CD4-positive, alpha-beta T cell (primary cell): ENCODE measurements at regions not wholly inside any gene's neighbourhood (a gene's known extent, or its start where the extent isn't known, plus 50 kb on each side); places are given as distances from the start of the nearest gene placed in this dataset.

Source experiments
- ATAC-seq: fragments of 200-7000 bp; cut with Tn5 transposase; one replicate; pipeline ENCODE4 v1.10.0; 2022; ENCODE audit warnings: mild to moderate bottlenecking; ENCODE audit not compliant: poor library complexity
- CTCF ChIA-PET: fragments of 350-600 bp; sonication (Branson Sonifier 250); formaldehyde crosslinking; loops from one replicate; lab custom pipeline; 2021; ENCODE audit warnings: antibody characterized with exemption, inconsistent platforms; lab: Charles Lee
- POLR2A ChIA-PET: fragments of 350-600 bp; sonication (Branson Sonifier 250); formaldehyde crosslinking; loops from one replicate; lab custom pipeline; 2021; ENCODE audit warnings: antibody characterized with exemption, inconsistent platforms; lab: Charles Lee
- DNase-seq, 14 experiments: peaks; one replicate each; pipeline ENCODE4 v3.0.0-alpha.2; 2013 to 2020; ENCODE audit warnings: mixed read lengths in 2 of 14
- H3K27ac ChIP-seq, 2 donors: one replicate each; pipeline versions ENCODE4 v1.5.1 to v1.7.0; 2013; ENCODE audit warnings: low read length in 2 of 2, low read depth in 1 of 2, mild to moderate bottlenecking in 1 of 2
- H3K27me3 ChIP-seq, 2 experiments: 1 replicate in 1 of 2; 2 replicates in 1 of 2; pipeline versions ENCODE4 v1.6.1 to v1.7.0; 2013; ENCODE audit warnings: low read length in 2 of 2, control low read depth in 1 of 2, mild to moderate bottlenecking in 1 of 2, moderate library complexity in 1 of 2; ENCODE audit not compliant: insufficient read depth in 2 of 2, control insufficient read depth in 1 of 2
- H3K36me3 ChIP-seq: one replicate; pipeline ENCODE4 v1.6.1; 2013; ENCODE audit warnings: low read length, control low read depth; ENCODE audit not compliant: insufficient read depth
- H3K4me1 ChIP-seq: one replicate; pipeline ENCODE4 v1.6.1; 2013; ENCODE audit warnings: low read length, control low read depth; ENCODE audit not compliant: insufficient read depth
- H3K4me3 ChIP-seq: one replicate; pipeline ENCODE4 v1.5.1; 2013; ENCODE audit warnings: mild to moderate bottlenecking, low read length, moderate library complexity
- H3K9me3 ChIP-seq, 2 experiments: 1 replicate in 1 of 2; 2 replicates in 1 of 2; pipeline versions ENCODE4 v1.6.1 to v1.7.0; 2013; ENCODE audit warnings: low read length in 2 of 2, mild to moderate bottlenecking in 2 of 2, control low read depth in 1 of 2, moderate library complexity in 1 of 2; ENCODE audit not compliant: control insufficient read depth in 1 of 2, insufficient read depth in 1 of 2
- H3K27ac Mint-ChIP-seq: one replicate; pipeline ENCODE4 v1.8.0; 2020; ENCODE audit warnings: mixed read lengths
- H3K27me3 Mint-ChIP-seq: one replicate; pipeline ENCODE4 v1.8.0; 2021; ENCODE audit warnings: mixed read lengths
- H3K36me3 Mint-ChIP-seq: one replicate; pipeline ENCODE4 v1.8.0; 2021; ENCODE audit warnings: low read depth, mixed read lengths
- H3K4me1 Mint-ChIP-seq: one replicate; pipeline ENCODE4 v1.8.0; 2021; ENCODE audit warnings: low read depth, mixed read lengths
- H3K4me3 Mint-ChIP-seq: one replicate; pipeline ENCODE4 v1.8.0; 2020; ENCODE audit warnings: mild to moderate bottlenecking, mixed read lengths
- H3K9me3 Mint-ChIP-seq: one replicate; pipeline ENCODE4 v1.8.0; 2020; ENCODE audit warnings: mixed read lengths
- CTCF ChIP-seq: fragments of 200-600 bp; IDR thresholded peaks from one replicate; pipeline ENCODE4 v1.8.0; 2022; ENCODE audit warnings: antibody characterized with exemption, mild to moderate bottlenecking
- intact Hi-C, 2 experiments: fragments of 100-400 bp; cut with DNase I in 1 of 2; cut with micrococcal nuclease in 1 of 2; formaldehyde crosslinking; loops; one replicate each; pipeline versions ENCODE4 v1.15.1 to v1.9.0; 2023 to 2025; cut with DNase I, micrococcal nuclease

- intact Hi-C loops, result no loop called here
- ChIA-PET POLR2A (no interaction called here), CTCF (interaction anchor here (0.6 kb wide), 1 partner anchor 784 kb away, joined by 3 read pairs; no protein-coding TSS in a partner anchor)
- ATAC-seq (no peak), DNase-seq (no peak)
- Histone ChIP-seq H3K4me3 (no peak overlapping the region), H3K36me3 (no peaks in the 10 kb centered on the region), H3K9me3 (peaks cover 0 to 7% of the 10 kb centered on the region in 2 experiments), H3K27ac (no peak overlapping the region), H3K27me3 (no peaks in the 10 kb centered on the region), H3K4me1 (no peaks in the 10 kb centered on the region)
- H3K9me3 Mint-ChIP-seq, result peaks cover 1% of the 10 kb centered on the region
- H3K4me3 Mint-ChIP-seq, result no peak overlapping the region
- no peak overlapping the region for H3K27ac Mint-ChIP-seq
- H3K4me1 Mint-ChIP-seq, result no peaks in the 10 kb centered on the region
- H3K36me3 Mint-ChIP-seq, result no peaks in the 10 kb centered on the region
- TF ChIP-seq CTCF, result no peak
- peaks cover 7% of the 10 kb centered on the region for H3K27me3 Mint-ChIP-seq
These were observed 261.6 kb upstream of the NR2F2 start for GRCh38 chr15:96068897-96069296.

GRCh38 chr15:96070636-96071035 lies 259.9 kb upstream of the NR2F2 start:
- H3K36me3 Mint-ChIP-seq, result no peaks in the 10 kb centered on the region
- Histone ChIP-seq H3K27ac (no peak overlapping the region), H3K9me3 (peaks cover 0 to 7% of the 10 kb centered on the region in 2 experiments), H3K4me1 (no peaks in the 10 kb centered on the region), H3K27me3 (no peaks in the 10 kb centered on the region), H3K36me3 (no peaks in the 10 kb centered on the region), H3K4me3 (no peak overlapping the region)
- POLR2A ChIA-PET, result no interaction called here
- H3K4me1 Mint-ChIP-seq, result no peaks in the 10 kb centered on the region
- TF ChIP-seq CTCF, result no peak
- H3K4me3 Mint-ChIP-seq, result no peak overlapping the region
- H3K27me3 Mint-ChIP-seq, result peaks cover 6% of the 10 kb centered on the region
- H3K9me3 Mint-ChIP-seq, result peaks cover 1% of the 10 kb centered on the region
- no peak overlapping the region for H3K27ac Mint-ChIP-seq
- CTCF ChIA-PET, result no interaction called here
- intact Hi-C loops, result no loop called here
- DNase-seq (no peak), ATAC-seq (no peak)

GRCh38 chr15:96072821-96073220 lies 257.7 kb upstream of the NR2F2 start:
- no peak for DNase-seq
- no peaks in the 10 kb centered on the region for H3K4me1 ChIP-seq
- intact Hi-C loops, result no loop called here
- ChIA-PET POLR2A (no interaction called here), CTCF (no interaction called here)
- no peaks in the 10 kb centered on the region for H3K27me3 ChIP-seq
- Mint-ChIP-seq H3K36me3 (no peaks in the 10 kb centered on the region), H3K4me3 (no peak overlapping the region), H3K27ac (no peak overlapping the region), H3K27me3 (no peaks in the 10 kb centered on the region), H3K4me1 (no peaks in the 10 kb centered on the region), H3K9me3 (peaks cover 1% of the 10 kb centered on the region)
- no peak for TF ChIP-seq CTCF
- peaks cover 0 to 7% of the 10 kb centered on the region in 2 experiments for H3K9me3 ChIP-seq
- H3K4me3 ChIP-seq, result no peak overlapping the region
- no peaks in the 10 kb centered on the region for H3K36me3 ChIP-seq
- ATAC-seq, result no peak
- no peak overlapping the region for H3K27ac ChIP-seq
